ENCODE measurements at regions not wholly inside any gene's neighbourhood (a gene's known extent, or its start where the extent isn't known, plus 50 kb on each side); places are given as distances from the start of the nearest gene placed in this dataset.

DNA sequence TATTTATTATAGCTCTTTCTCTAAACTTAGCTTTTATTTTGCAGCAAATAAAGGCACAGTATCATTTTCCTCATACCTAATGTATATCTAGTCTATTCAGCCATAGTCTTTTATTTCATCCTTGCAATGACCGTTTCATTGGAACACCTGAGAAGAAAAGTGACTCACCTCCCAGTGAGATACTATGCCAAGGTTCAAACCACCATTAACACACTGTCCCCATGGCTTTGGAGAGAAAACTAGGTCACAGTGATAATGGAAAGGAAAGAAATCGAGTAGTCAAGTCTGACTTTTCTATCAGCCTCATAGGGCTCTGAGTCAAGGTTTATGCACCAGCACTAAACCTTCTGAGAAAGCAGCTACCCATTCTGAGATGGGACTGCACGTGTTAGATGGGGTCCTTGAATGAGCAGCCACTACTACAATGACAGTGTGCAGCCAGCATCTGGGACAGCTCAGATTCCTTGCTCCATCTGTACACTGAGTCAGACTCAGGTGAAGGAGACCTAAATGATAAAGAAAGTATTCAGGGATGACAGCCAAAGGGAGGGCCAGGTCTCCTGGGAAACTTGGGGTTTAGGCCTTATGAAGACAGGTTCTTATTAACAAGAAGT, 971.1 kb upstream of the ACVR2A start:
- no peak overlapping the region for H3K27ac ChIP-seq
- no peak overlapping the region for H3K4me3 ChIP-seq (ENCODE audit: low read depth in 1 of 2, low read length in 1 of 2)
- H3K36me3 ChIP-seq, result no peaks in the 10 kb centered on the region
- no peaks in the 10 kb centered on the region for H3K4me1 ChIP-seq (ENCODE audit: control insufficient read depth in 1 of 2, insufficient read depth in 1 of 2, low read depth in 1 of 2, low read length in 1 of 2)
- no peaks in the 10 kb centered on the region for H3K9me3 ChIP-seq
- TF ChIP-seq, protein P1, sequence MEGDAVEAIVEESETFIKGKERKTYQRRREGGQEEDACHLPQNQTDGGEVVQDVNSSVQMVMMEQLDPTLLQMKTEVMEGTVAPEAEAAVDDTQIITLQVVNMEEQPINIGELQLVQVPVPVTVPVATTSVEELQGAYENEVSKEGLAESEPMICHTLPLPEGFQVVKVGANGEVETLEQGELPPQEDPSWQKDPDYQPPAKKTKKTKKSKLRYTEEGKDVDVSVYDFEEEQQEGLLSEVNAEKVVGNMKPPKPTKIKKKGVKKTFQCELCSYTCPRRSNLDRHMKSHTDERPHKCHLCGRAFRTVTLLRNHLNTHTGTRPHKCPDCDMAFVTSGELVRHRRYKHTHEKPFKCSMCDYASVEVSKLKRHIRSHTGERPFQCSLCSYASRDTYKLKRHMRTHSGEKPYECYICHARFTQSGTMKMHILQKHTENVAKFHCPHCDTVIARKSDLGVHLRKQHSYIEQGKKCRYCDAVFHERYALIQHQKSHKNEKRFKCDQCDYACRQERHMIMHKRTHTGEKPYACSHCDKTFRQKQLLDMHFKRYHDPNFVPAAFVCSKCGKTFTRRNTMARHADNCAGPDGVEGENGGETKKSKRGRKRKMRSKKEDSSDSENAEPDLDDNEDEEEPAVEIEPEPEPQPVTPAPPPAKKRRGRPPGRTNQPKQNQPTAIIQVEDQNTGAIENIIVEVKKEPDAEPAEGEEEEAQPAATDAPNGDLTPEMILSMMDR (IDR thresholded peaks at IDR 0.05), result no peak
- no peaks in the 10 kb centered on the region for H3K27me3 ChIP-seq

DNA sequence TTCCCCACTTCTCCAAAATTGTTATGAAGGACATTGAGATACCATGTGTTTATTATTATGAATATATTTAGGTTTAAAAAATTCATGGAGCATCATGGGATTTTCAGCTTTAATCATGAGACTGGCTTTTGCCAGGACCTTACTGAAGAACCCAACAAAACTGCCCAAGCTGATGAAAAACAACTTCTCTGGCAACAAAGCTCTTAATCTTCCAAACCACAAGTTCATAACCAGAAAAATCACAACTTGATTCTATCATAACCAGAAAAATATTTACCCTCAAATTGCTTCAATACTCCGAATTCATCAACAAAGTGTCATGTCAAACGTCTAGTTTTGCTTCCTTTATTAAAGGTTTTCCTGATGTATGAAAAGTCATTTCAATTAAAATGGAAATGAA, 971.8 kb upstream of the ACVR2A start:
- H3K36me3 ChIP-seq, result no peaks in the 10 kb centered on the region
- TF ChIP-seq, protein P1 (IDR thresholded peaks at IDR 0.05), result no peak

DNA sequence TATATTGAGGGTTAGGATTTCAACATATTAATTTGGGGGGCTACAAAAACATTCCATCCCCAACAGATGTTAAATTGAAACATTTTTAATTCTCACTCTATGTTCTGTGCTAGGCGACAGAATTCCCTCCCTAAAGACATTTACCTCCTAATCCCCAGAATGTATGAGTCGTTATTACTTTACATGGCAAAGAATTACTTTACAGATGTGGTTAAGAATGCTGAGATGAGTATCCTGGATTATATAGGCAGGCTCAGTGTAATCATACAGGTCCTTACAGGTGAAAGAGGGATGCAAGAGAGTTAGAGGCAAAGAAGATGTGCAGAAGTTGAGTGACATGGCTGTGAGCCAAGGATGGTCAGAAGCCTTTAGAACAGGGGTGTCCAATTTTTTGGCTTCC, 974.1 kb upstream of the ACVR2A start:
- no peaks in the 10 kb centered on the region for H3K4me1 ChIP-seq (ENCODE audit: control insufficient read depth in 1 of 2, insufficient read depth in 1 of 2, low read depth in 1 of 2, low read length in 1 of 2)
- H3K27me3 ChIP-seq, result no peaks in the 10 kb centered on the region
- no peak overlapping the region for H3K27ac ChIP-seq
- H3K4me3 ChIP-seq (ENCODE audit: low read depth in 1 of 2, low read length in 1 of 2), result no peak overlapping the region
- H3K9me3 ChIP-seq, result no peaks in the 10 kb centered on the region
- TF ChIP-seq, protein P1 (IDR thresholded peaks at IDR 0.05), result no peak
- no peaks in the 10 kb centered on the region for H3K36me3 ChIP-seq

More for the DNA sequence above, 971.8 kb upstream of the ACVR2A start:
- H3K27me3 ChIP-seq, result no peaks in the 10 kb centered on the region
- H3K4me1 ChIP-seq (ENCODE audit: control insufficient read depth in 1 of 2, insufficient read depth in 1 of 2, low read depth in 1 of 2, low read length in 1 of 2), result no peaks in the 10 kb centered on the region
- no peak overlapping the region for H3K27ac ChIP-seq
- H3K4me3 ChIP-seq (ENCODE audit: low read depth in 1 of 2, low read length in 1 of 2), result no peak overlapping the region
- H3K9me3 ChIP-seq, result no peaks in the 10 kb centered on the region

DNA sequence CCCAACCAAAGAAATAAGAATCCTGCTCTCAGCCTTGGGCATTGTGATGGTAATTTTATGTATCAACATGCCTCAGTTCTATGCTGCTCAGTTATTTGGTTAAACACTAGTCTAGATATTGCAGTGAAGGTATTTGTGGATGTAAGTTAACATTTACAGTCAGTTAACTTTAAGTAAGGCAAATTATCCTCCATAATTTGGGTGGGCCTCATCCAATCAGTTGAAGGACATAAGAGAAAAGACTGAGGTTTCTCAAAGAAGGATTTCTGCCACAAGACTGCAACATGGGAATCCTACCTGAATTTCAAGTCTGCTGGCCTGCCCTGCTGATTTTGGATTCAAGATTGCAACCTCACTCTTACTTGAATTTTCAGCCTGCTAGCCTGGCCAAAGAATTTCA, 975.5 kb upstream of the ACVR2A start:
- TF ChIP-seq, protein P1 (IDR thresholded peaks at IDR 0.05), result no peak
- Histone ChIP-seq H3K4me1 (ENCODE audit: control insufficient read depth in 1 of 2, insufficient read depth in 1 of 2, low read depth in 1 of 2, low read length in 1 of 2) (no peaks in the 10 kb centered on the region), H3K36me3 (no peaks in the 10 kb centered on the region), H3K27me3 (no peaks in the 10 kb centered on the region), H3K27ac (no peak overlapping the region), H3K9me3 (no peaks in the 10 kb centered on the region), H3K4me3 (ENCODE audit: low read depth in 1 of 2, low read length in 1 of 2) (no peak overlapping the region)

DNA sequence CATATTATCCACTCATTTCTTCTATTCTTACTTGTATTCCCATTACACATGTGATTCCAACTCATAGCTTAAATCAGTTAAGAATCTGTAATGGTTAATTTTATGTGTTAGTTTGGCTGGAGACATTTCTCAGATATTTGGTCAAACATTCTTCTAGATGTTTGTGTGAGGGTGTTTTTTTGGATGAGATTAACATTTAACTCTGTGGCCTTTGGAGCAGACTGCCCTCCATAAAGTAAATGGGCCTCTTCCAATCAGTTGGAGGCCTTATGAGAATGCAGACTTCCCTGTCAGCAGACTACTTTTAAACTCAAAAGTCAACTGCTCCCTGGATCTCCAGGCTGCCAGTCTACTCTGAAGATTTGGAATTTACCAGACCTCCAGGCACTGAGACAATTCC, 976.8 kb upstream of the ACVR2A start:
- TF ChIP-seq, protein P1 (IDR thresholded peaks at IDR 0.05), result no peak
- Histone ChIP-seq H3K36me3 (no peaks in the 10 kb centered on the region), H3K27ac (no peak overlapping the region), H3K4me1 (ENCODE audit: control insufficient read depth in 1 of 2, insufficient read depth in 1 of 2, low read depth in 1 of 2, low read length in 1 of 2) (no peaks in the 10 kb centered on the region), H3K4me3 (ENCODE audit: low read depth in 1 of 2, low read length in 1 of 2) (no peak overlapping the region), H3K9me3 (no peaks in the 10 kb centered on the region), H3K27me3 (no peaks in the 10 kb centered on the region)

All from neutrophil (primary cell).